Transverse colon (tissue), 3 donors: ENCODE measurements at regions not wholly inside any gene's neighbourhood (a gene's known extent, or its start where the extent isn't known, plus 50 kb on each side); places are given as distances from the start of the nearest gene placed in this dataset.

ENCODE experiments used
- CTCF ChIP-seq, 5 experiments: fragments of 200-600 bp in 3 of 5; fragments of 450-650 bp in 2 of 5; sonication (generic) in 3 of 5; IDR thresholded peaks; 1 replicate in 2 of 5; 2 replicates in 3 of 5; pipeline ENCODE4 v1.5.1; 2016 to 2017; ENCODE audit warnings: antibody characterized with exemption in 5 of 5, inconsistent platforms in 3 of 5, mild to moderate bottlenecking in 2 of 5, moderate library complexity in 1 of 5
- POLR2A ChIP-seq: fragments of 450-650 bp; IDR thresholded peaks from one replicate; pipeline ENCODE4 v1.6.1; 2016; ENCODE audit warnings: antibody characterized with exemption, mild to moderate bottlenecking, moderate library complexity

GRCh38 chr4:95676190-95676589 lies 127.4 kb upstream of the UNC5C start:
- TF ChIP-seq CTCF (IDR thresholded peaks at IDR 0.05) (no peak), POLR2A (no peak)
